Activated CD8-positive, alpha-beta memory T cell treated with anti-CD3 and anti-CD28 coated beads, Interleukin-2, amount 10 ng/mL, durations not matched to agents 7 days and 5 days (primary cell): ENCODE measurements at regions not wholly inside any gene's neighbourhood (a gene's known extent, or its start where the extent isn't known, plus 50 kb on each side); places are given as distances from the start of the nearest gene placed in this dataset.

Experiments used
- ATAC-seq: fragments of 150-1000 bp; cut with Tn5 transposase; one replicate; pipeline ENCODE4 v1.10.0; 2021; ENCODE audit warnings: moderate library complexity
- CTCF ChIA-PET: fragments of 350-600 bp; sonication (Branson Sonifier 250); formaldehyde crosslinking; loops from one replicate; lab custom pipeline; 2021; ENCODE audit warnings: antibody characterized with exemption; lab: Charles Lee
- DNase-seq: peaks from one replicate; pipeline ENCODE4 v3.0.0-alpha.2; 2020
- H3K27ac Mint-ChIP-seq: one replicate; pipeline ENCODE4 v1.8.0; 2021; ENCODE audit warnings: mild to moderate bottlenecking, mixed read lengths
- H3K27me3 Mint-ChIP-seq: one replicate; pipeline ENCODE4 v1.8.0; 2021; ENCODE audit warnings: mixed read lengths
- H3K36me3 Mint-ChIP-seq: one replicate; pipeline ENCODE4 v1.8.0; 2021; ENCODE audit warnings: mild to moderate bottlenecking, mixed read lengths
- H3K4me1 Mint-ChIP-seq: one replicate; pipeline ENCODE4 v1.8.0; 2021; ENCODE audit warnings: mixed read lengths
- H3K4me3 Mint-ChIP-seq: one replicate; pipeline ENCODE4 v1.8.0; 2021; ENCODE audit warnings: mild to moderate bottlenecking, moderate library complexity, mixed read lengths
- H3K9me3 Mint-ChIP-seq: one replicate; pipeline ENCODE4 v1.8.0; 2022; ENCODE audit warnings: low read depth, mixed read lengths

- CTCF ChIA-PET = no interaction called here
- Mint-ChIP-seq H3K36me3 (peaks cover 16% of the 10 kb centered on the region), H3K27ac (no peak overlapping the region), H3K27me3 (peaks cover 17% of the 10 kb centered on the region), H3K4me1 (no peaks in the 10 kb centered on the region), H3K4me3 (no peak overlapping the region), H3K9me3 (peaks cover 18% of the 10 kb centered on the region)
- DNase-seq (no peak), ATAC-seq (no peak)
These were observed 63.4 kb upstream of the C15orf39 start for GRCh38 chr15:75138016-75138999.

DNA sequence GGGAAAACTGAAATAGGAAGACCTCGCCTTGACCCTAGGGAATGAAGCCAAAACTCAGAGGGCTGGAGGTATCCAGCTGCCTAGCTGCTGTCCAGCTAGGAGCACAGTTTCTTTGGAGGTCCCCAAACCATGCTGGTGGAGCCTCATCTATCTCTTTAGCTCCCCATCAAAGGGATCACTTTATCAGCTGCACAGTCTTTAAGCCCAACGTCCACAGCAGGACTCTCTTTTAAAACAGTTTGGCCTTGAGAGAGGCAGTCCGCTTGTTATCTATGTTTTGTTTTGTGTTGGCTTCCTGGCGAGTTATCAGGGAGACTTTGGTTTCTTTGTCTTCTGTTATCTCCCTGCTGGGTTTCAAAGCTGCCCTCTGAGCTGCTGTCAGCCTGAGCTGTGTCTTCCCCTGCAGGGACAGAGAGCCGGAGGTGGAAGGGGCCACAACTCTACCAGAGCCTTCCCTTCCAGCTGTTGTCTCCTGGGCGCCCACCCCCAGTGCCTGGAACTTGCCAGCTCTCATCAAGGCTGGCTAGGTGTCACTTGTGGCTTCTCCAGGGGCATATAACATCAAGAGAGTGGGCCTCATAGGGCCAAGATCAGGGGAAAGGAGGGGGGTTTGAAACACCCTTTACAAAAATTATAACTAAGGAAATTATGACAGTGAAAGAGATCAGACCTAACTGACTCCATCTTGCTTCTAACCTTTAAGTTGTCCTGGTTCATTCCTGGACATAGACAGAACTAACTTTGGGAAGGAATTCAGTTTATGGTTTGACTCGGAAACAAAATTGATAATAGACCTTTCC is 61.4 kb upstream of the C15orf39 start:
- peaks cover 12% of the 10 kb centered on the region for H3K27me3 Mint-ChIP-seq
- H3K9me3 Mint-ChIP-seq = peaks cover 23% of the 10 kb centered on the region
- H3K27ac Mint-ChIP-seq = peak overlapping the region; percentile 22
- no peaks in the 10 kb centered on the region for H3K4me1 Mint-ChIP-seq
- no peak overlapping the region for H3K4me3 Mint-ChIP-seq
- ATAC-seq (no peak), DNase-seq (no peak)
- CTCF ChIA-PET = no interaction called here
- H3K36me3 Mint-ChIP-seq = peaks cover 19% of the 10 kb centered on the region

DNA sequence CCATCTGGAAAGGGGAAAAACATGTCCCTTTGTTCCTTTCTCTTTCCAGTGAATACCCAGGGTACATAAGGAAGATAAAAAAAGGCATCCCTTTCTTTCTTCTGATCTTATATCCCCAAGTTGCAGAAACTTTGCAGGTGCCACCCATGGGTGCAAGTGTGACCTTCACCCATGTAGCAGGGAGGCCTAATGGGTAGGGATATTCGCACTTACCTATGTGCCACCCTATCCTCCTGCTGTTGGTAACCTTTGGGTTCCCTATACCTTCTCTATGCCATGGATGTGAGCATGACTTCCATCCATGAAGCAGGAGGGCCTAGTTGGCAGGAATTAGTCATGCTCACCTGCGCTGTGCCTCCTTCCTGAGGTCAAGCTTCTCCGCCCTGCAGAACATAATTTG is 59.2 kb upstream of the C15orf39 start:
- Mint-ChIP-seq H3K9me3 (peaks cover 23% of the 10 kb centered on the region), H3K27ac (no peak overlapping the region), H3K4me3 (no peak overlapping the region), H3K4me1 (no peaks in the 10 kb centered on the region), H3K27me3 (peaks cover 2% of the 10 kb centered on the region), H3K36me3 (peaks cover 19% of the 10 kb centered on the region)
- CTCF ChIA-PET = no interaction called here
- ATAC-seq (no peak), DNase-seq (no peak)

DNA sequence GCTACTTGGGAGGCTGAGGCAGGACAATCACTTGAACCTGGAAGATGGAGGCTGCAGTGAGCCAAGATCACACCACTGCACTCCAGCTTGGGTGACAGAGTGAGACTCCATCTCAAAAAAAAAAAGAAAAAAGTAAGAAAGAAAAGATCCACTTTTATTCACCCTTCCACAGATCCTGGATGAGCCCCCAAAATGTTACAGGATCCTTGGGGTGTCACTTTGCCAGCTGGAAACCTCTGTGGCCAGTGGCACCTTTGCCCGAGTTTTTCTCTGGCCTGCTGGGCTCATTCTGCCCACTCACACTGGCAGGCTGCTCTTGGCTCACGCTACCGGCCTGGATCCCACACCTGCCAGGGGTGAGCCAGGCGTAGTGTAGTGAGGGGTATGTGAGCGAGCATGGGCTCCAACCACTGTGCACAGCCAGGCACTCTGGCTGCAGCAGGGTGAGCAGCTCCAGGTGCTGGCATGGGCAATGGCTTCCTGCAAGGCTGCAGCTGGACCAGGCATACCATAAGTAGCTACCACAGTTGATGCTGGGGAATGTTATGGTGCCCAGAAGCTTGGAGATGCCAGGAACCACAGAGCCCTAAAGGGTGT is 57.8 kb upstream of the C15orf39 start:
- H3K4me3 Mint-ChIP-seq = no peak overlapping the region
- peaks cover 23% of the 10 kb centered on the region for H3K9me3 Mint-ChIP-seq
- DNase-seq (no peak), ATAC-seq (no peak)
- no peaks in the 10 kb centered on the region for H3K4me1 Mint-ChIP-seq
- H3K36me3 Mint-ChIP-seq = peaks cover 20% of the 10 kb centered on the region
- no peak overlapping the region for H3K27ac Mint-ChIP-seq
- CTCF ChIA-PET = no interaction called here
- H3K27me3 Mint-ChIP-seq = peaks cover 2% of the 10 kb centered on the region

DNA sequence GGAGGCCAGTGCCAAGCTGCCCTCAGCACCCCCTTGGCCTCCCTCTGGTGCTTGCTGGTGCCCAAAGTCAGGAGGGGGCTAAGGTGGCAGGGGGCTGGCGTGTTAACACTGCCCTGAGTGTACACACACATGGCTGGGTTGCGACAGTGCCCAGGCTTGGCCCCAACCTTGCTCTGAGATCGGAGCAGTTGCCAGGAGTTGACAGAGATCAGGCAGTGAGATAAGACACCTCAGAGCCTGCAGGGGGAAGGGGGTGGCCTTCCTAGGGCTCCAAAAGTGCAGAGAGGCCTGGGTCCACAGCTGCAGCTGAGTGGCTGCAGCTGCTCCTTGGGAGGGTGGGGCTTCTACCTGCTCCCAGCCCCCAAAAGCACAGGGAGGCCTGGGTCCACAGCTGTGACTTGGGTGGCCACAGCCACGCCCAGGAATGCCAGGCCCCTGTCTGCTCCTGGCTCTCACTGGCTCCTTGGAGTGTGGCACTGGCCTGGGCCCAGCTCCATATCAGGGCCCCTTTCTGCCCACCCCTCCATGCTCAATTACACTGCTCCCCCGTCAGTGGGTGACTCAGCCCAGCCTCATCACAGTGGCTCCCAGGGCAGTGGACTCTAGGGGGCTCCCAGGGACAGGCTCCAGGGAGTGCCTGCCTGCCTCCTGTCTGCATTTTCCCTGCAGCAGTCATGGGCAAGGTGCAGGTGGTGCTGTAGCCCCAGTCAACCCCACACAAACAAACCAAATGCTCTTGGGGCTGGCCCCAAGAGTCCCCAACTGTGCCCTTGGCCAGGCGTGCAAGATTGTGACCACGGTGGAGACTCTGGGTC is 56.4 kb upstream of the C15orf39 start:
- H3K27ac Mint-ChIP-seq = no peak overlapping the region
- DNase-seq (no peak), ATAC-seq (no peak)
- peaks cover 2% of the 10 kb centered on the region for H3K27me3 Mint-ChIP-seq
- H3K36me3 Mint-ChIP-seq = peaks cover 23% of the 10 kb centered on the region
- peaks cover 2% of the 10 kb centered on the region for H3K4me1 Mint-ChIP-seq
- CTCF ChIA-PET = interaction anchor here (0.6 kb wide), 1 partner anchor 37 kb away, joined by 5 read pairs; no protein-coding TSS in a partner anchor
- H3K9me3 Mint-ChIP-seq = peaks cover 26% of the 10 kb centered on the region
- no peak overlapping the region for H3K4me3 Mint-ChIP-seq

GRCh38 chr15:75148280-75148679 is 53.4 kb upstream of the C15orf39 start:
- no peak overlapping the region for H3K4me3 Mint-ChIP-seq
- CTCF ChIA-PET = interaction anchor here (0.7 kb wide), 1 partner anchor 1343 kb away, joined by 3 read pairs; no protein-coding TSS in a partner anchor
- DNase-seq (no peak), ATAC-seq (no peak)
- H3K4me1 Mint-ChIP-seq = peaks cover 5% of the 10 kb centered on the region
- no peak overlapping the region for H3K27ac Mint-ChIP-seq
- peaks cover 13% of the 10 kb centered on the region for H3K9me3 Mint-ChIP-seq
- H3K27me3 Mint-ChIP-seq = peaks cover 3% of the 10 kb centered on the region
- peaks cover 11% of the 10 kb centered on the region for H3K36me3 Mint-ChIP-seq

- H3K4me3 Mint-ChIP-seq = no peak overlapping the region
These were observed 51.6 kb upstream of the C15orf39 start for GRCh38 chr15:75149867-75150709.

DNA sequence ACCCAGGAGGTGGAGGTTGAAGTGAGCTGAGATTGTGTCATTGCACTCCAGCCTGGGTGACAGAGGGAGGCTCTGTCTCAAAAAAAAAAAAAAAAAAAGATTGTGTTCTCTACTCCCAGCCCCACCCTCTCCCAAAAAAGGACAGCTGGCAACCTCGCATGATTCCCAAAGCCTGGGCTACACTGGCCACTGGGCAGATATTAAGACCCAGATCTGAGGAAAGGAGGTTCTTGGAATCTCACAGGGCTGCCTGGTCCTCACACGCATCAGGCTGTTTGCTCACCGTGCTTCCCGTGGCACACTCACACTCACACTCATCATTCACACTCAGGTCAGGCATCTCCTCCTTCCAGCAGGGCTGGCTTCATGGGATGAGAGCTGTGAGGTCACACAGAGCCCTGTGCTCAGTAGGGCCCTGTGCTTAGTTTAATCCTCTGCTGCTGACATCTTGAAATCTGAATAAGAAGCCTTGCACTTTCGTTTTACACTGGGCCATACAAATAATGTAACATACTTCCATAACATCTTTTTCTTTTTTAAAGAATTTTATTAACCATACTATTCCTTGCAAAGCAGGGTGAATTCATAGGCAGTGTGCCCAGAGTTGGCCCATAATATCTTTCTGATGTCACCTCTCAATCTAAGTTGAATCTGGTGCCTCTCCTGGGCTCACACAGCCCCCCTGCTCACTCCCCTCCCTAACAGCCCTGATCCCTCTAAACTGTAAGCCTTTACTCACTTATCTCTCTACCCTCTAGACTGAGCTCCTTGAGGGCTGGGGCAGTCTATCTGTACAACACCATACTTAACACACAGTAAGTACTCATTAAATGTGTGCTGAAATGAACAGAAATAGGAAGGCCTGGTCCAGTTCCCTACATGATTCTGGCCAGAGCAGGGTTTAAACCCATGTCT is 50.2 kb upstream of the C15orf39 start:
- Mint-ChIP-seq H3K4me1 (peaks cover 11% of the 10 kb centered on the region), H3K27ac (no peak overlapping the region), H3K9me3 (peaks cover 7% of the 10 kb centered on the region), H3K27me3 (peaks cover 3% of the 10 kb centered on the region), H3K4me3 (no peak overlapping the region), H3K36me3 (peaks cover 6% of the 10 kb centered on the region)
- ATAC-seq = no peak
- CTCF ChIA-PET = interaction anchor here (1.2 kb wide), 1 partner anchor 109 kb away, joined by 3 read pairs; no protein-coding TSS in a partner anchor
- DNase-seq = no peak

More at GRCh38 chr15:75149867-75150709, 51.6 kb upstream of the C15orf39 start:
- ATAC-seq (no peak), DNase-seq (no peak)
- Mint-ChIP-seq H3K4me1 (peaks cover 11% of the 10 kb centered on the region), H3K27ac (no peak overlapping the region), H3K27me3 (peaks cover 3% of the 10 kb centered on the region), H3K9me3 (peaks cover 7% of the 10 kb centered on the region), H3K36me3 (peaks cover 6% of the 10 kb centered on the region)
- CTCF ChIA-PET = interaction anchor here (0.9 kb wide), 1 partner anchor 29 kb away, joined by 3 read pairs; no protein-coding TSS in a partner anchor
